DND-41 (cell line): ENCODE measurements at regions not wholly inside any gene's neighbourhood (a gene's known extent, or its start where the extent isn't known, plus 50 kb on each side); places are given as distances from the start of the nearest gene placed in this dataset.

ENCODE experiments used
- CTCF ChIP-seq: IDR thresholded peaks from 2 replicates; pipeline ENCODE4 v1.5.1; 2012; ENCODE audit warnings: borderline replicate concordance, low read length, moderate library complexity, mild to moderate bottlenecking; ENCODE audit not compliant: poor library complexity, severe bottlenecking; ENCODE audit errors: extremely low read depth
- EZH2 ChIP-seq: IDR thresholded peaks from 3 replicates; pipeline ENCODE4 v1.6.1; 2012; ENCODE audit warnings: borderline replicate concordance, low read depth, mild to moderate bottlenecking, moderate library complexity, low read length, inconsistent platforms; ENCODE audit not compliant: severe bottlenecking

GRCh38 chr17:62163847-62164246 is 98.8 kb upstream of the MED13 start:
- TF ChIP-seq CTCF (no peak), EZH2 (no peak)
